SK-N-SH (cell line): ENCODE measurements at regions not wholly inside any gene's neighbourhood (a gene's known extent, or its start where the extent isn't known, plus 50 kb on each side); places are given as distances from the start of the nearest gene placed in this dataset.
A peak's percentile ranks its signal among the peaks of the same experiment; 100 is the strongest.

ENCODE experiments used
- CTCF ChIA-PET: fragments of 300-600, 350-600 bp; formaldehyde crosslinking; extraction: SDS; loops from one replicate; lab custom pipeline; 2021; lab: Yijun Ruan, JAX
- POLR2A ChIA-PET: fragments of 350-600 bp; sonication (Branson Sonifier 250); formaldehyde crosslinking; extraction: SDS; loops from one replicate; lab custom pipeline; 2020; ENCODE audit warnings: antibody characterized with exemption, inconsistent platforms; lab: Yijun Ruan, JAX
- DNase-seq: peaks from one replicate; pipeline ENCODE4 v3.0.0; 2012
- H2AFZ ChIP-seq: fragments of 200-600 bp; sonication (generic); 2 replicates; pipeline ENCODE4 v1.8.1; 2016; ENCODE audit warnings: antibody characterized with exemption, mild to moderate bottlenecking, low read depth
- H3F3A ChIP-seq: fragments of 200-600 bp; sonication (generic); replicated peaks from 2 replicates; pipeline ENCODE3; 2016; ENCODE audit warnings: antibody characterized with exemption, mild to moderate bottlenecking; ENCODE audit not compliant: insufficient read depth
- H3K27ac ChIP-seq, 2 experiments: fragments of 200-500 bp in 1 of 2; fragments of 200-600 bp in 1 of 2; sonication (Bioruptor generic) in 1 of 2; sonication (generic), shearing (Covaris generic) in 1 of 2; 2 replicates each; pipeline versions ENCODE4 v1.5.1 to v1.6.1; 2014 to 2016; ENCODE audit warnings: low read depth in 2 of 2, inconsistent platforms in 1 of 2, low read length in 1 of 2, mild to moderate bottlenecking in 1 of 2, mixed read lengths in 1 of 2
- H3K27me3 ChIP-seq: fragments of 200-600 bp; sonication (generic), shearing (Covaris generic); 2 replicates; pipeline ENCODE4 v1.6.1; 2016; ENCODE audit warnings: mixed run types; ENCODE audit not compliant: insufficient read depth
- H3K36me3 ChIP-seq, 2 experiments: fragments of 200-500 bp in 1 of 2; fragments of 200-600 bp in 1 of 2; sonication (Bioruptor generic) in 1 of 2; sonication (generic) in 1 of 2; replicated peaks in 1 of 2; 2 replicates each; pipeline versions ENCODE3 to v1.5.1; 2014 to 2016; ENCODE audit warnings: low read length in 1 of 2, mild to moderate bottlenecking in 1 of 2; ENCODE audit not compliant: insufficient read depth in 2 of 2, control insufficient read depth in 1 of 2
- H3K4me1 ChIP-seq, 2 experiments: fragments of 200-500 bp in 1 of 2; fragments of 200-600 bp in 1 of 2; sonication (Bioruptor generic) in 1 of 2; sonication (generic), shearing (Covaris generic) in 1 of 2; 2 replicates each; pipeline versions ENCODE4 v1.5.1 to v1.6.1; 2014 to 2016; ENCODE audit warnings: low read depth in 1 of 2, low read length in 1 of 2, mixed run types in 1 of 2; ENCODE audit not compliant: insufficient read depth in 2 of 2, control insufficient read depth in 1 of 2
- H3K4me2 ChIP-seq: fragments of 200-600 bp; sonication (generic), shearing (Covaris generic); 2 replicates; pipeline ENCODE4 v1.6.1; 2017; ENCODE audit warnings: mixed run types
- H3K4me3 ChIP-seq, 2 experiments: fragments of 200-500 bp in 1 of 2; fragments of 200-600 bp in 1 of 2; sonication (Bioruptor generic) in 1 of 2; sonication (generic), shearing (Covaris generic) in 1 of 2; 2 replicates each; pipeline versions ENCODE4 v1.5.1 to v1.8.1; 2014 to 2016; ENCODE audit warnings: low read depth in 2 of 2, inconsistent platforms in 1 of 2, low read length in 1 of 2, mild to moderate bottlenecking in 1 of 2, mixed read lengths in 1 of 2, moderate library complexity in 1 of 2
- H3K79me2 ChIP-seq: fragments of 200-600 bp; sonication (generic); 2 replicates; pipeline ENCODE4 v1.8.1; 2017; ENCODE audit warnings: mild to moderate bottlenecking; ENCODE audit not compliant: insufficient read depth
- H3K9ac ChIP-seq: fragments of 200-600 bp; sonication (generic); 2 replicates; pipeline ENCODE4 v1.6.1; 2017; ENCODE audit warnings: mixed run types
- H3K9me2 ChIP-seq: fragments of 200-600 bp; sonication (generic); 2 replicates; pipeline ENCODE4 v1.6.1; 2017; ENCODE audit warnings: mixed run types
- H3K9me3 ChIP-seq: fragments of 200-600 bp; sonication (generic); 2 replicates; pipeline ENCODE4 v1.6.1; 2017; ENCODE audit warnings: mixed run types, mild to moderate bottlenecking, moderate library complexity
- H4K20me1 ChIP-seq: fragments of 200-600 bp; sonication (generic); 2 replicates; pipeline ENCODE4 v1.6.1; 2017; ENCODE audit warnings: mild to moderate bottlenecking, mixed run types; ENCODE audit not compliant: insufficient read depth
- FOSL2 ChIP-seq: IDR thresholded peaks from 2 replicates; pipeline ENCODE4 v1.4.0; 2012; ENCODE audit warnings: low read depth, mild to moderate bottlenecking, moderate library complexity, borderline replicate concordance
- GABPA ChIP-seq: IDR thresholded peaks from 2 replicates; pipeline ENCODE4 v1.4.0; 2012; ENCODE audit warnings: low read depth, mild to moderate bottlenecking
- JUND ChIP-seq: IDR thresholded peaks from 2 replicates; pipeline ENCODE4 v1.4.0; 2012
- MAX ChIP-seq: IDR thresholded peaks from 2 replicates; pipeline ENCODE4 v1.4.0; 2012; ENCODE audit warnings: low read depth
- PBX3 ChIP-seq: IDR thresholded peaks from 2 replicates; pipeline ENCODE4; 2012
- REST ChIP-seq: IDR thresholded peaks from 2 replicates; pipeline ENCODE4 v1.6.1; 2012; ENCODE audit warnings: mild to moderate bottlenecking, low read depth, low read length, moderate library complexity
- RFX5 ChIP-seq: IDR thresholded peaks from 2 replicates; pipeline ENCODE4 v1.6.1; 2012; ENCODE audit warnings: mild to moderate bottlenecking, improper control_type of control experiment, low read length
- TCF12 ChIP-seq: IDR thresholded peaks from 2 replicates; pipeline ENCODE4 v1.4.0; 2012
- WGBS: methylation state at CpG from one replicate; pipeline ENCODE4 v1.1.6; 2017; ENCODE audit warnings: low lambda C conversion rate; 5-methylcytosine and 5-hydroxymethylcytosine counted together

- WGBS = 73% methylated on average over 2 of the region's 2 CpGs
- no peak overlapping the region for H3K27ac ChIP-seq
- H3K4me3 ChIP-seq = no peak overlapping the region
- no peaks in the 10 kb centered on the region for H3K36me3 ChIP-seq
- H3K27me3 ChIP-seq = no peaks in the 10 kb centered on the region
- no peaks in the 10 kb centered on the region for H3F3A ChIP-seq
- no peaks in the 10 kb centered on the region for H3K79me2 ChIP-seq
- no peak for DNase-seq
- no peak overlapping the region for H2AFZ ChIP-seq
- H3K4me1 ChIP-seq = 0 out of 4 replicates have a peak, but pooled peaks cover 0 to 7% of the 10 kb centered on the region in 2 experiments
- no peaks in the 10 kb centered on the region for H3K9me2 ChIP-seq
- no peaks in the 10 kb centered on the region for H4K20me1 ChIP-seq
- ChIA-PET CTCF (interaction anchor here (1.0 kb wide), 1 partner anchor 11 kb away, joined by 3 read pairs; no protein-coding TSS in a partner anchor), POLR2A (no interaction called here)
- no peak overlapping the region for H3K4me2 ChIP-seq
- no peak overlapping the region for H3K9ac ChIP-seq
- H3K9me3 ChIP-seq = no peaks in the 10 kb centered on the region
- TF ChIP-seq TCF12 (no peak), PBX3 (no peak), MAX (no peak)
- TF ChIP-seq, all 33 proteins: peak for 0
Measured at GRCh38 chr18:56289381-56289780, 349.0 kb downstream of the TXNL1 start.

GRCh38 chr18:56286775-56287325 is 351.5 kb downstream of the TXNL1 start:
- Histone ChIP-seq H3K4me3 (no peak overlapping the region), H4K20me1 (no peaks in the 10 kb centered on the region), H3K79me2 (no peaks in the 10 kb centered on the region), H3K4me2 (no peak overlapping the region), H3K4me1 (0 out of 4 replicates have a peak, but pooled peaks cover 0 to 7% of the 10 kb centered on the region in 2 experiments), H3F3A (no peaks in the 10 kb centered on the region), H3K27me3 (no peaks in the 10 kb centered on the region), H3K9me3 (no peaks in the 10 kb centered on the region), H3K9me2 (no peaks in the 10 kb centered on the region), H2AFZ (peak overlapping the region; percentile 57), H3K36me3 (no peaks in the 10 kb centered on the region), H3K27ac (no peak overlapping the region), H3K9ac (no peak overlapping the region)
- CTCF ChIA-PET = no interaction called here
- no peak for DNase-seq
- POLR2A ChIA-PET = no interaction called here
- 45% methylated on average over 4 of the region's 4 CpGs for WGBS
- peak; percentile 42 for TF ChIP-seq PBX3
- peak; percentile 34; the same call in 1 of the 2 replicates for TF ChIP-seq FOSL2
- TF ChIP-seq JUND = no peak; the same call in 1 of the 2 replicates
- no peak for TF ChIP-seq RFX5
- peak; percentile 55; the same call in 1 of the 2 replicates for TF ChIP-seq TCF12

GRCh38 chr18:56285387-56286065 is 352.9 kb downstream of the TXNL1 start:
- ChIA-PET POLR2A (no interaction called here), CTCF (no interaction called here)
- H3K4me3 ChIP-seq = no peak overlapping the region
- no peak overlapping the region for H3K27ac ChIP-seq
- 79% methylated on average over 8 of the region's 9 CpGs for WGBS
- H3K9me2 ChIP-seq = no peaks in the 10 kb centered on the region
- no peak overlapping the region for H2AFZ ChIP-seq
- 0 out of 4 replicates have a peak, but pooled peaks cover 0 to 7% of the 10 kb centered on the region in 2 experiments for H3K4me1 ChIP-seq
- no peaks in the 10 kb centered on the region for H3K36me3 ChIP-seq
- no peak for TF ChIP-seq REST
- TF ChIP-seq GABPA = no peak
- H4K20me1 ChIP-seq = no peaks in the 10 kb centered on the region
- H3K27me3 ChIP-seq = no peaks in the 10 kb centered on the region
- H3K79me2 ChIP-seq = no peaks in the 10 kb centered on the region
- no peak overlapping the region for H3K4me2 ChIP-seq
- DNase-seq = no peak
- H3K9ac ChIP-seq = no peak overlapping the region
- H3F3A ChIP-seq = no peaks in the 10 kb centered on the region
- no peaks in the 10 kb centered on the region for H3K9me3 ChIP-seq
